Esophagus squamous epithelium (tissue), 5 donors: ENCODE measurements at regions not wholly inside any gene's neighbourhood (a gene's known extent, or its start where the extent isn't known, plus 50 kb on each side); places are given as distances from the start of the nearest gene placed in this dataset.

ENCODE experiments used
- DNase-seq: peaks from one replicate; lab custom pipeline; 2025; lab: John Stamatoyannopoulos, UW
- H3K27ac ChIP-seq, 4 donors: fragments of 200-600 bp; sonication (generic); one replicate each; pipeline ENCODE4 v1.5.1; 2016 to 2019; ENCODE audit warnings: mild to moderate bottlenecking in 1 of 4
- H3K27me3 ChIP-seq, 4 donors: fragments of 200-600 bp; sonication (generic); 1 replicate in 3 of 4; 2 replicates in 1 of 4; pipeline versions ENCODE4 v1.5.1 to v1.6.0; 2017 to 2021; ENCODE audit warnings: antibody characterized with exemption in 1 of 4
- H3K36me3 ChIP-seq, 3 donors: fragments of 200-600 bp; sonication (generic); one replicate each; pipeline ENCODE4 v1.5.1; 2016 to 2019
- H3K4me1 ChIP-seq, 3 donors: fragments of 200-600 bp; sonication (generic); one replicate each; pipeline ENCODE4 v1.5.1; 2017 to 2019
- H3K4me3 ChIP-seq, 4 donors: fragments of 200-600 bp; sonication (generic); 1 replicate in 3 of 4; 2 replicates in 1 of 4; pipeline ENCODE4 v1.5.1; 2016 to 2019; ENCODE audit warnings: mild to moderate bottlenecking in 2 of 4, moderate library complexity in 1 of 4
- H3K9me3 ChIP-seq, 3 donors: fragments of 200-600 bp; sonication (generic); one replicate each; pipeline ENCODE4 v1.5.1; 2016 to 2019
- POLR2A ChIP-seq, 4 donors: fragments of 450-650 bp; IDR thresholded peaks; one replicate each; pipeline ENCODE4 v1.6.1; 2017; ENCODE audit warnings: antibody characterized with exemption in 4 of 4, mild to moderate bottlenecking in 4 of 4, moderate library complexity in 3 of 4
- WGBS, 2 donors: methylation state at CpG; one replicate each; pipeline ENCODE4 v1.1.5; 2018; 5-methylcytosine and 5-hydroxymethylcytosine counted together
- intact Hi-C: fragments of 100-400 bp; cut with DNase I; formaldehyde crosslinking; loops from one replicate; pipeline ENCODE4 v1.15.0; 2022
- TF ChIP-seq, protein P1 (sequence below), 6 experiments: fragments of 450-650 bp in 4 of 6; fragments of 200-600 bp in 2 of 6; sonication (generic) in 2 of 6; IDR thresholded peaks; one replicate each; pipeline ENCODE4 v1.5.1; 2016 to 2019; ENCODE audit warnings: antibody characterized with exemption in 6 of 6, mild to moderate bottlenecking in 4 of 6, moderate library complexity in 4 of 6
- donor health status: DM: yes; HTN: yes; CAD: no.

DNA sequence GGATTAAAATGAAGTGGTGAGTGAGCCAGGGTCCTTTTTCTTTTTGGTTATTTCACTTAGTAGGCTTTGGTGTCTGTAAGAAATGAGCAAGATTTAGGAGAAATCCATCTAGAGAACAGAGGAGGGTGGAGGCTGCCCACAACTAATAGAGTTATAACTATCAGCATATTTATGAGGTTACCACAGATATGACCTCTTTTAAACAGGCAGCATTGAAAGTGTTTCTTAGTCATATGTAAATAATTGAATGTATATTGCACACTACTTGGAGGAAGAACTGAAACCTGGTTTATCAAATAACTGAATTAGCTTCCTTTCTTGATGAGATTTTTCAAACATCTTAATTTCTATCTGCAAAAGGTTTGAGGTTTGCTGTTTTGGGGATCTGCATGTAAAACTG, 483.1 kb upstream of the PIK3R1 start:
- Histone ChIP-seq H3K4me3 (no peak overlapping the region), H3K4me1 (no peaks in the 10 kb centered on the region), H3K36me3 (no peaks in the 10 kb centered on the region), H3K27me3 (no peaks in the 10 kb centered on the region), H3K27ac (no peak overlapping the region), H3K9me3 (no peaks in the 10 kb centered on the region)
- TF ChIP-seq, protein P1, sequence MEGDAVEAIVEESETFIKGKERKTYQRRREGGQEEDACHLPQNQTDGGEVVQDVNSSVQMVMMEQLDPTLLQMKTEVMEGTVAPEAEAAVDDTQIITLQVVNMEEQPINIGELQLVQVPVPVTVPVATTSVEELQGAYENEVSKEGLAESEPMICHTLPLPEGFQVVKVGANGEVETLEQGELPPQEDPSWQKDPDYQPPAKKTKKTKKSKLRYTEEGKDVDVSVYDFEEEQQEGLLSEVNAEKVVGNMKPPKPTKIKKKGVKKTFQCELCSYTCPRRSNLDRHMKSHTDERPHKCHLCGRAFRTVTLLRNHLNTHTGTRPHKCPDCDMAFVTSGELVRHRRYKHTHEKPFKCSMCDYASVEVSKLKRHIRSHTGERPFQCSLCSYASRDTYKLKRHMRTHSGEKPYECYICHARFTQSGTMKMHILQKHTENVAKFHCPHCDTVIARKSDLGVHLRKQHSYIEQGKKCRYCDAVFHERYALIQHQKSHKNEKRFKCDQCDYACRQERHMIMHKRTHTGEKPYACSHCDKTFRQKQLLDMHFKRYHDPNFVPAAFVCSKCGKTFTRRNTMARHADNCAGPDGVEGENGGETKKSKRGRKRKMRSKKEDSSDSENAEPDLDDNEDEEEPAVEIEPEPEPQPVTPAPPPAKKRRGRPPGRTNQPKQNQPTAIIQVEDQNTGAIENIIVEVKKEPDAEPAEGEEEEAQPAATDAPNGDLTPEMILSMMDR (IDR thresholded peaks at IDR 0.05), result no peak
- no peak for TF ChIP-seq POLR2A (IDR thresholded peaks at IDR 0.05)
- DNase-seq, result no peak
- intact Hi-C loops, result no loop called here

DNA sequence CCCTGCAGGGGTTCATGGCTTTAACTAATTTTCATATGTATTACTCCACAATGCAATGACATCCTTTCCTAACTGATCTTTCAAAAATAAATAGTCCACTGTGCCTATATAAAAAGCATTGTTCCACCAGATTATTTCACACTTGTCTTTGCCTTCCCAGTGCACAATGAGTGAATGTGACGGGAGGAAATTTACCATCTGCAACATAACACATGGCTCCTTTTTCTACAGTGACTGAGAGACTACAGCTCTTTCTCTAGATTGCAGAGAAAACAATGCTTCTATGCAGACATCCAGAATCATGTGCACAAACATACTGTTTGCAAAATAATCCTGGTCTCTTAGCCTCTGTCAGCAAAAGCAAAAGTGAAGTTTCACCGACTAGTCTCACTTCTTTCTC, 483.7 kb upstream of the PIK3R1 start:
- H3K27me3 ChIP-seq, result no peaks in the 10 kb centered on the region
- no peaks in the 10 kb centered on the region for H3K36me3 ChIP-seq
- H3K9me3 ChIP-seq, result no peaks in the 10 kb centered on the region
- H3K4me1 ChIP-seq, result no peaks in the 10 kb centered on the region
- WGBS, 2 donors, result 89 to 91% methylated on average over 2 of the region's 2 CpGs
- no peak overlapping the region for H3K4me3 ChIP-seq
- no peak overlapping the region for H3K27ac ChIP-seq
- no peak for DNase-seq
- intact Hi-C loops, result no loop called here
- no peak for TF ChIP-seq POLR2A (IDR thresholded peaks at IDR 0.05)
- TF ChIP-seq, protein P1 (IDR thresholded peaks at IDR 0.05), result no peak

DNA sequence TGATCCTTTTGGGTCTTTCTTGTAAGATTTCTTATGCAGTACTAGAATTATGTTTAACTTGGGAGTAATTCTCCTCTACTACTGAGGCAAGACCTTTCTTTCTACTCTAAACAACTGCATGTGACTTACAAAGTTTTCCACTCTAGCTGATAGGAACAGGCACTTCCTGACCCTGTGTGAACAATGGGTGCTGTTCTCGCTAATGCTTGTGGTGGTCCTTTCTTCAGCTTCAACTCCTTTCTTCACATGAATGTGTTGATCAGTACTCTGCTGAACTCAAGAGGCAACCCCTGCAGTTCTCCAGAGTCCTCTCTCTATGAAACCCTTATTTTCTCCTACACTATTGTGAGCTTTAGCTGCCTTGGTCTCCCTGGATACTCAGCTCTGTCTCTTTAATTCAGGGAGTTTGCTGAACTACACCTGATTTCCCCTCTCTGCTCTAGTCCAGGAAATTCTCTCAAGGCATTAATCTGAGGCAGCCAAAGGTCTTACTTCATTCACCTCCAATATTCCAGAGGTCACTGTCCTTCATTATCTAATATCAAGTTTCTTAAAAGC, 484.6 kb upstream of the PIK3R1 start:
- TF ChIP-seq, protein P1 (IDR thresholded peaks at IDR 0.05), result no peak
- TF ChIP-seq POLR2A (IDR thresholded peaks at IDR 0.05), result no peak
- Histone ChIP-seq H3K27me3 (no peaks in the 10 kb centered on the region), H3K4me1 (peaks cover 0 to under 1% (median 0%) of the 10 kb centered on the region in 3 donors), H3K36me3 (no peaks in the 10 kb centered on the region), H3K4me3 (no peak overlapping the region), H3K9me3 (no peaks in the 10 kb centered on the region), H3K27ac (no peak overlapping the region)
- intact Hi-C loops, result no loop called here
- 92% methylated on average over 1 of the region's 1 CpG for WGBS, 2 donors
- no peak for DNase-seq

DNA sequence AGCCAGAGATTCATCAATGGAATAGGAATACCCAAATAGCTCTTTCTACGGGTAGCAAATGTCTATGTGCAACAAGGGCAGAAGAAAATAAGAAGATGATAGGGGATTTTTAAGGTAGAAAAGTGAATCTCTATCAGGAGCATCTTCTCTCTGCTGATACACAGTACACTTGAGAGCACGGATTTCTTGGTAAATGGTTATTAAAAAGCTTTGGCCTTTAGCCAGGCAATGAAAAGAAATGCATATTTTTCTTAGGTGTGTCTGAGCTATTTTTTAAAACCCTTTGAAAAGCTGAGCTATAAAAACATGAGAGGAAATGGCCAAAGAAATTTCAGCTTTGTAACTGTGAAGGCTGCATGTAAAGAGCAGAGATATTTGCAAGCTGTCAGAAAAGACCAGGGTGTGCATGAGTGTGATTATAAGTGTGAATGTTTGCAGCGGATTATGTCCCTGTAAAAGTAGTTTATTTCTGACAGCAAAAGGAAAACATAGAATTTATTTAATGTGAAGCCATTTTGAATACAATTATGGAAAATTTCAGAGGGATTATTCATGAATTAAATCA, 487.1 kb upstream of the PIK3R1 start:
- H3K36me3 ChIP-seq, result no peaks in the 10 kb centered on the region
- H3K4me1 ChIP-seq, result peaks cover 0 to 13% (median 0%) of the 10 kb centered on the region in 3 donors
- WGBS, 2 donors, result 33 to 48% methylated on average over 3 of the region's 3 CpGs
- no peaks in the 10 kb centered on the region for H3K27me3 ChIP-seq
- H3K9me3 ChIP-seq, result no peaks in the 10 kb centered on the region
- no peak for DNase-seq
- H3K4me3 ChIP-seq, result no peak overlapping the region
- H3K27ac ChIP-seq, result no peak overlapping the region
- intact Hi-C loops, result no loop called here
- TF ChIP-seq, protein P1 (IDR thresholded peaks at IDR 0.05), result no peak
- no peak for TF ChIP-seq POLR2A (IDR thresholded peaks at IDR 0.05)

DNA sequence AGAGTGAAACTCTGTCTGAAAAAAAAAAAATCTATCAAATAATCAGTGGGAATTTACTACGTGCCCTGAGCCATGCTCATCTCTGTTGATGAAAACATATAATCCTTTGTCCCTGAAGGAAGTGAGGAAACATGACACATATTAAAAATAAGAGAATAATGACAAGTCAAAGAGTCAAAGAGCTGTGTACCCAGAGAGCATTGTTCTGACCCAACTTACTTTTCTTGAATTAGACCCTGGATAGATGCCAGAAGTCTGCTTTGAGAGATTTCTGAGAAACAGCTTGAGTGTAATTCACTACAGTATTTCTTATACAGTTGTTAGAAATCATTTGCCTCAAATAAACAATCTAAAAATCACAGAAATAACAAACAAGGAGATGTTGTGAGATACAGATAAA, 490.0 kb upstream of the PIK3R1 start:
- Histone ChIP-seq H3K4me3 (no peak overlapping the region), H3K4me1 (peaks cover 0 to 13% (median 0%) of the 10 kb centered on the region in 3 donors), H3K27me3 (no peaks in the 10 kb centered on the region), H3K36me3 (no peaks in the 10 kb centered on the region), H3K27ac (peak overlapping the region in 2 of 4 donors; percentile 48 to 56), H3K9me3 (no peaks in the 10 kb centered on the region)
- WGBS, 2 donors, result 54 to 74% methylated on average over 1 of the region's 1 CpG
- no peak for TF ChIP-seq POLR2A (IDR thresholded peaks at IDR 0.05)
- TF ChIP-seq, protein P1 (IDR thresholded peaks at IDR 0.05), result no peak
- DNase-seq, result no peak
- intact Hi-C loops, result no loop called here
